Endothelial cell (in vitro differentiated cells): ENCODE measurements at regions not wholly inside any gene's neighbourhood (a gene's known extent, or its start where the extent isn't known, plus 50 kb on each side); places are given as distances from the start of the nearest gene placed in this dataset.

ENCODE experiments used
- DNase-seq: peaks from one replicate; pipeline ENCODE4 v3.0.0; 2021; ENCODE audit warnings: low spot score
- H3K27ac Mint-ChIP-seq: one replicate; pipeline ENCODE4 v1.8.0; 2021; ENCODE audit warnings: mixed read lengths, inconsistent platforms; ENCODE audit not compliant: unreplicated experiment
- H3K27me3 Mint-ChIP-seq: one replicate; pipeline ENCODE4 v1.8.0; 2021; ENCODE audit warnings: mild to moderate bottlenecking, moderate library complexity, mixed read lengths, inconsistent platforms; ENCODE audit not compliant: unreplicated experiment
- H3K36me3 Mint-ChIP-seq: one replicate; pipeline ENCODE4 v1.8.0; 2021; ENCODE audit warnings: mild to moderate bottlenecking, low read depth, mixed read lengths, inconsistent platforms; ENCODE audit not compliant: unreplicated experiment
- H3K4me1 Mint-ChIP-seq: one replicate; pipeline ENCODE4 v1.8.0; 2021; ENCODE audit warnings: mild to moderate bottlenecking, mixed read lengths, inconsistent platforms; ENCODE audit not compliant: unreplicated experiment
- H3K4me3 Mint-ChIP-seq: one replicate; pipeline ENCODE4 v1.8.0; 2021; ENCODE audit warnings: mild to moderate bottlenecking, mixed read lengths, inconsistent platforms; ENCODE audit not compliant: unreplicated experiment
- H3K9me3 Mint-ChIP-seq: one replicate; pipeline ENCODE4 v1.8.0; 2021; ENCODE audit warnings: mixed read lengths, inconsistent platforms; ENCODE audit not compliant: unreplicated experiment
- CTCF ChIP-seq: fragments of 200-600 bp; sonication (generic); IDR thresholded peaks from one replicate; pipeline ENCODE4 v1.5.0; 2021; ENCODE audit warnings: antibody characterized with exemption; ENCODE audit not compliant: unreplicated experiment

GRCh38 chr5:115379622-115380344, 83.3 kb upstream of the CCDC112 start:
- H3K4me3 Mint-ChIP-seq: no peak overlapping the region

GRCh38 chr5:115378754-115379153, 82.3 kb upstream of the CCDC112 start:
- H3K27ac Mint-ChIP-seq: no peak overlapping the region
- no peaks in the 10 kb centered on the region for H3K27me3 Mint-ChIP-seq
- no peak overlapping the region for H3K4me3 Mint-ChIP-seq
- no peak for TF ChIP-seq CTCF
- DNase-seq: no peak
- no peaks in the 10 kb centered on the region for H3K9me3 Mint-ChIP-seq
- no peaks in the 10 kb centered on the region for H3K36me3 Mint-ChIP-seq
- H3K4me1 Mint-ChIP-seq: no peaks in the 10 kb centered on the region

More at GRCh38 chr5:115379622-115380344, 83.3 kb upstream of the CCDC112 start:
- no peaks in the 10 kb centered on the region for H3K9me3 Mint-ChIP-seq
- no peaks in the 10 kb centered on the region for H3K4me1 Mint-ChIP-seq
- TF ChIP-seq CTCF: no peak
- H3K27me3 Mint-ChIP-seq: no peaks in the 10 kb centered on the region
- no peaks in the 10 kb centered on the region for H3K36me3 Mint-ChIP-seq
- no peak overlapping the region for H3K27ac Mint-ChIP-seq
- no peak for DNase-seq

- no peak for DNase-seq
- H3K4me3 Mint-ChIP-seq: no peak overlapping the region
- no peaks in the 10 kb centered on the region for H3K4me1 Mint-ChIP-seq
- TF ChIP-seq CTCF: no peak
- no peaks in the 10 kb centered on the region for H3K9me3 Mint-ChIP-seq
- no peak overlapping the region for H3K27ac Mint-ChIP-seq
- H3K27me3 Mint-ChIP-seq: no peaks in the 10 kb centered on the region
- H3K36me3 Mint-ChIP-seq: no peaks in the 10 kb centered on the region
Measured at GRCh38 chr5:115377468-115378217, 81.2 kb upstream of the CCDC112 start.

GRCh38 chr5:115375893-115376292, 79.4 kb upstream of the CCDC112 start:
- H3K36me3 Mint-ChIP-seq: no peaks in the 10 kb centered on the region
- no peak overlapping the region for H3K4me3 Mint-ChIP-seq
- no peak for TF ChIP-seq CTCF
- H3K27me3 Mint-ChIP-seq: no peaks in the 10 kb centered on the region
- DNase-seq: no peak
- H3K9me3 Mint-ChIP-seq: no peaks in the 10 kb centered on the region
- no peak overlapping the region for H3K27ac Mint-ChIP-seq
- no peaks in the 10 kb centered on the region for H3K4me1 Mint-ChIP-seq
